T-helper 17 cell (primary cell): ENCODE measurements at regions not wholly inside any gene's neighbourhood (a gene's known extent, or its start where the extent isn't known, plus 50 kb on each side); places are given as distances from the start of the nearest gene placed in this dataset.
"Not testable (repeated sequence)": the region's sequence is repeated elsewhere in the genome, so short reads cannot be mapped to it uniquely, and the experiment has no call there.

Experiments used
- ATAC-seq: fragments of 150-1000 bp; cut with Tn5 transposase; 2 replicates; pipeline ENCODE4 v1.10.0; 2021; ENCODE audit warnings: mild to moderate bottlenecking, moderate library complexity
- DNase-seq, 3 donors: peaks; one replicate each; pipeline versions ENCODE4 v3.0.0 to v3.0.0-alpha.2; 2020 to 2021
- H3K9me3 ChIP-seq: one replicate; pipeline ENCODE4 v1.7.0; 2013; ENCODE audit warnings: low read length, mild to moderate bottlenecking; ENCODE audit not compliant: control insufficient read depth, poor library complexity, severe bottlenecking
- H3K27ac Mint-ChIP-seq: one replicate; pipeline ENCODE4 v1.8.0; 2022; ENCODE audit warnings: mild to moderate bottlenecking, moderate library complexity, mixed read lengths
- H3K27me3 Mint-ChIP-seq: one replicate; pipeline ENCODE4 v1.8.0; 2022; ENCODE audit warnings: mixed read lengths
- H3K36me3 Mint-ChIP-seq: one replicate; pipeline ENCODE4 v1.8.0; 2022; ENCODE audit warnings: low read depth, mixed read lengths
- H3K4me1 Mint-ChIP-seq: one replicate; pipeline ENCODE4 v1.8.0; 2022; ENCODE audit warnings: mild to moderate bottlenecking, mixed read lengths
- H3K4me3 Mint-ChIP-seq: one replicate; pipeline ENCODE4 v1.8.0; 2022; ENCODE audit warnings: mild to moderate bottlenecking, moderate library complexity, mixed read lengths

DNA sequence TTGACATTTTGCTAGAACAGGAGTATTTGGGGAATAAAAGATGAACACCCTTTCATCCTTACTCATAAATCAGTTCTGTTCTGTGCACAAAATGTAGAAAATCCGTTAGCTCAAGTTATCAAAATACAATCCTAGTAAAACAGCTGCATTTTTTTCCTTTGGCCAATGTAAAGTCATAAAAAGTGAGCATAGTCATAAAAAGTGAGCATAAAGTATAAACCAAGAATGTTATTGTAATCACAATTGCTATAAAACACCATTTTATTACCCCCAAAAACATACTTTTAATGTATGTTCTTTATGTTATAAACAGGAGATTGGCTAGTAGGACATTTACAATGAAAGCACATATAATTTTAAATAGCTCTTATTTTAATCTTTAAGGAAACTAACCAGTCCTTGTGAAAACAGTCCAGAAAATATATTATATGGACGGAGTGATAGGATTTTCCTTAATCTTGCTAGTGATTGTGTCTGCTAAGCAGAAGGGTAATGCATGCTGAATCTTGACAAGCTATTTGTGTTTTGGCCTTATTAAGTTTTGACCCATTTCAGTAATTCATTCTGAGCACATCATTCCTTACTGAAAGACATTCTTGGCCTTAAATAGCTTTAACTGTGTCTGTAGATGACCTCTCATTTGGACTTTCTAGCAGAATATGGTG, 891.8 kb downstream of the DSC3 start:
- Mint-ChIP-seq H3K27ac (no peak overlapping the region), H3K4me3 (no peak overlapping the region), H3K4me1 (no peaks in the 10 kb centered on the region), H3K36me3 (no peaks in the 10 kb centered on the region), H3K27me3 (no peaks in the 10 kb centered on the region)
- H3K9me3 ChIP-seq: no peaks in the 10 kb centered on the region
- ATAC-seq (no peak), DNase-seq (no peak)

GRCh38 chr18:30149585-30149984, 893.0 kb downstream of the DSC3 start:
- H3K27me3 Mint-ChIP-seq: no peaks in the 10 kb centered on the region
- no peak overlapping the region for H3K27ac Mint-ChIP-seq
- H3K4me1 Mint-ChIP-seq: no peaks in the 10 kb centered on the region
- no peak overlapping the region for H3K4me3 Mint-ChIP-seq
- H3K36me3 Mint-ChIP-seq: no peaks in the 10 kb centered on the region
- ATAC-seq (no peak), DNase-seq (no peak)
- no peaks in the 10 kb centered on the region for H3K9me3 ChIP-seq

DNA sequence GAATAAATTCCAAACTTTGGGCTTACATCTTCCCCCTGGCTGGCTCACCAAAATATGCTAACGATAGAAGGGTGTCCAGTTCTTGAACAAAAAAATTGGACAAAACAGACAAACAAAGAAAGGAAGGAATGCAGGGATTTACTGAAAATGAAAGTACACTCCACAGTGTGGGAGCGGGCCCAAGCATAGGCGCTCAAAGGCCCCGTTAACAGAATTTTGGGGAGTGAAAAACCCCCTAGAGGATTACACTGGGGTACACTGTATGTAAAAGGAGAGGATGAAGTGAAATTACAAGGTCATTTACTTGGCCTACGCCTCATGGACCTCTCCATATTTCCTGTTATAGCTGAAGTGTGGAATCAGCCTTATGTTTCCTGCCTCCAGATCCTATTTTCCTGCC, 899.7 kb downstream of the DSC3 start:
- no peak overlapping the region for H3K4me3 Mint-ChIP-seq
- no peaks in the 10 kb centered on the region for H3K9me3 ChIP-seq
- H3K4me1 Mint-ChIP-seq: no peaks in the 10 kb centered on the region
- no peak for ATAC-seq
- no peak overlapping the region for H3K27ac Mint-ChIP-seq
- no peaks in the 10 kb centered on the region for H3K27me3 Mint-ChIP-seq
- no peaks in the 10 kb centered on the region for H3K36me3 Mint-ChIP-seq
- DNase-seq: no peak

- ATAC-seq (no peak), DNase-seq (no peak)
- H3K36me3 Mint-ChIP-seq: no peaks in the 10 kb centered on the region
- H3K4me1 Mint-ChIP-seq: no peaks in the 10 kb centered on the region
- no peak overlapping the region for H3K27ac Mint-ChIP-seq
- H3K9me3 ChIP-seq: no peaks in the 10 kb centered on the region
- no peaks in the 10 kb centered on the region for H3K27me3 Mint-ChIP-seq
- H3K4me3 Mint-ChIP-seq: no peak overlapping the region
Observed at GRCh38 chr18:30142248-30142647, 900.3 kb downstream of the DSC3 start.

DNA sequence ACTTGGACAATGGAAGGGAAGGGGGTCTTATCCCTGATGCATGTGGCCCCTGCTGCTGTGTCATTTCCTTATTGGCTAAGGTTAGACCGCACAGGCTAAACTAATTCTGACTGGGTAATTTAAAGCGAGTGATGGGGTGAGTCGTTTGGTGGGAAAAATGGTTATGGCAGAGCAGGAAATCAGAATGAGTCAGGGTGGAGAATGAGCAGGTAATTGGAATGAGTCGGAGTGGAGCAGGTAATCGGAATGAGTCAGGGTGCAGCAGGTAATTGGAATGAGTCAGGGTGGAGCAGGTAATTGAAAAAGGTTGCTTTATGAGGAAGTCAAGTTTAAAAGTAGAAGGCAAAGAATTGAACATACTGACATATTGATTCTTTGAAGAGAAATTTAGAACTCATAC, 901.0 kb downstream of the DSC3 start:
- H3K27ac Mint-ChIP-seq, ATAC-seq, H3K27me3 Mint-ChIP-seq, H3K4me1 Mint-ChIP-seq, H3K36me3 Mint-ChIP-seq, H3K9me3 ChIP-seq, DNase-seq, H3K4me3 Mint-ChIP-seq: not testable (repeated sequence)

- Mint-ChIP-seq H3K36me3 (no peaks in the 10 kb centered on the region), H3K27me3 (no peaks in the 10 kb centered on the region), H3K4me3 (no peak overlapping the region), H3K27ac (no peak overlapping the region), H3K4me1 (no peaks in the 10 kb centered on the region)
- DNase-seq (no peak), ATAC-seq (no peak)
- H3K9me3 ChIP-seq: no peaks in the 10 kb centered on the region
Observed at GRCh38 chr18:30139631-30140287, 902.8 kb downstream of the DSC3 start.

DNA sequence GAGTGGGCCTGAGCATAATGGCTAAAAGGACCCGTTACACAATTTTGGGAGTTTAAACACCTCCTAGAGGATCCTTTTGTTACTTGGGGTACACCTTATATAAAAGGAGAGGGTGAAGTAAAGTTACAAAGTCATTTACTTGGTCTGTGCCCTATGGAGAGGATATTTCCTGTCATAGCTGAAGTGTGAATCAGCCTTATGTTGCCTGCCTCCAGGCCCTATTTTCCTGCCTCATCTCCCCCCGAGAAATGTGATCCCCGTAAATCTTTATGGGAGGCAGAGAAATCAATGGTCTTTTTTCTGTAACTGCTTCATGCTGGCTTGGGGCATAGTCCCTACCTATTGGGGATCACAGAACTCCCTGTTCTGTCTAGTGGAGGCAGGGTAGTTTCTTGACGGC, 906.6 kb downstream of the DSC3 start:
- Mint-ChIP-seq H3K4me3 (no peak overlapping the region), H3K27ac (no peak overlapping the region)
- no peak for ATAC-seq

DNA sequence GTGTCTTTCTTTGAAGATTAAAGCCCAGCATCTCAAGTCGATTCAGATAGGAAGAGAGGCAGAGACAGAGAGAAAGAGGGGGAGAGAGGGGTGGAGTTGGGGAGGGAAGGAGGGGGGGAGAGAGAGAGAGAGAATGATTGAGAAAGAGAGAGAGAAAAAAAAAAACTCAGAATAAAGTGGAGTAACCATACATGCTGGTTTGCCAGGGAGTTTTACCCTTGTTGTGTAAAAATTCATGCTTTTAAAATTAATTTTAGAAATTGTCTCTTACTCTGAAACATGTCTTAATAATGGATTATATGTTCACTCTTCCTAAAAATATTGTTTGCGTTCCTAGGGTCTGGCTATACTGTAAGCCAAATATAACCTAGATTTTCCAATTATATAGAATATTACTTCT, 908.5 kb downstream of the DSC3 start:
- H3K9me3 ChIP-seq: peaks cover 2% of the 10 kb centered on the region
- Mint-ChIP-seq H3K27me3 (no peaks in the 10 kb centered on the region), H3K36me3 (no peaks in the 10 kb centered on the region), H3K27ac (no peak overlapping the region), H3K4me1 (no peaks in the 10 kb centered on the region), H3K4me3 (no peak overlapping the region)
- DNase-seq (no peak), ATAC-seq (no peak)

More for the DNA sequence above, 906.6 kb downstream of the DSC3 start:
- no peak for DNase-seq
- no peaks in the 10 kb centered on the region for H3K27me3 Mint-ChIP-seq
- peaks cover 2% of the 10 kb centered on the region for H3K9me3 ChIP-seq
- no peaks in the 10 kb centered on the region for H3K4me1 Mint-ChIP-seq
- no peaks in the 10 kb centered on the region for H3K36me3 Mint-ChIP-seq

DNA sequence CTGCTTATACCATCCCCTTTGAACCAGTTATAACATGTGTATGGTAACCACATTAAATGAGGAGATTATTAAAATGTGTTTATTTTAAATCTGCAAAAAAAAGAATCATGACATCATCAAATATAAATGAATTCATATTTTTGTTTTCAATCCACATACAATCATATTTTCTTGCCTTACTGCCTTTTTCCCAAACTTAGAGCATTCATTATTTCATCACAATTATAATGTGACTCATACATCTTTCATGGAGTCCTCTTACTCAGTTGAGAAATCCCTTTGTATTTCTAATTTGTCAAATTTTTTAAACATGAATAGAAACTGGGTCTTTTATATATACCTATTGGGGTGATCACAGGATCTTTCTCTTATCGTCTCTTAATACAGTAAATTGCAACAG, 909.6 kb downstream of the DSC3 start:
- Mint-ChIP-seq H3K4me3 (no peak overlapping the region), H3K27me3 (no peaks in the 10 kb centered on the region), H3K27ac (no peak overlapping the region), H3K36me3 (no peaks in the 10 kb centered on the region), H3K4me1 (no peaks in the 10 kb centered on the region)
- ATAC-seq (no peak), DNase-seq (no peak)
- H3K9me3 ChIP-seq: peaks cover 2% of the 10 kb centered on the region

DNA sequence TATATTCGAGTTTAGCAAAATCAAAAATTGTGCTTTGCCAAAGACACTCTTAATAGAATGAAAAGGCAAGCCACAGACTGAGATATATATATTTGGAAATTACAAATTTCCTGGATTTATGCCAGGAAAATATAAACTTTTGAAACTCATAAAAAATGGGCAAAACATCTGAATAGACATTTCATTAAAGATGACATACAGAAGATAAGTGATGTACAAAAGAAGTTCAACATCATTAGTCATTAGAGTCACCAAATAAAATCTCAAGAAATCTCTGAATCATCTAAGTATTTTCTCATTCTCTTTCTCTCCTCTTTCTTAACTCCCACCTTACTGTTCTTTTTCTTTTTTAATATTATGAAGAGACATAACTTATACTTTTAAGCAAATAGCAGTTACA, 921.1 kb downstream of the DSC3 start:
- Mint-ChIP-seq H3K4me3 (no peak overlapping the region), H3K27ac (no peak overlapping the region), H3K36me3 (no peaks in the 10 kb centered on the region), H3K27me3 (no peaks in the 10 kb centered on the region), H3K4me1 (no peaks in the 10 kb centered on the region)
- DNase-seq: no peak
- no peaks in the 10 kb centered on the region for H3K9me3 ChIP-seq
- ATAC-seq: no peak

DNA sequence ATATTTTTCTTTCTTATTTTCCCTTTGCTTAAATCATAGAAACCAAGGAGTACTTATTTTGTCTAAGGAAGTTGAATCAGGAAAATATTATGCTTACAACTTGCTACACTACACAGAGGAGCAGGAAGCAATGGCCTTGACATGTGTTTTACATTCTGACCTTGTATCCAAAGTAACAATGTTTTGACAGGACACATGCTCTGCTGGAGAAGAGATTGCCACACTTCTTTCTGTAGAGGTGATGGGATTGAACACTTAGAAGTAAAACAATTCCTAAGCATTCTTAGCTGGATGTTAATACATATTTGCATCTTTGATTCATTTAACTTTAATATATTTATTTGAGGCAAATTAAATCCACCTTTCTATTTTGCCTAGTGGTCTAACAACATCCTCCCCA, 929.1 kb downstream of the DSC3 start:
- Mint-ChIP-seq H3K27ac (no peak overlapping the region), H3K27me3 (no peaks in the 10 kb centered on the region), H3K4me1 (no peaks in the 10 kb centered on the region), H3K4me3 (no peak overlapping the region), H3K36me3 (no peaks in the 10 kb centered on the region)
- ATAC-seq (no peak), DNase-seq (no peak)
- no peaks in the 10 kb centered on the region for H3K9me3 ChIP-seq

DNA sequence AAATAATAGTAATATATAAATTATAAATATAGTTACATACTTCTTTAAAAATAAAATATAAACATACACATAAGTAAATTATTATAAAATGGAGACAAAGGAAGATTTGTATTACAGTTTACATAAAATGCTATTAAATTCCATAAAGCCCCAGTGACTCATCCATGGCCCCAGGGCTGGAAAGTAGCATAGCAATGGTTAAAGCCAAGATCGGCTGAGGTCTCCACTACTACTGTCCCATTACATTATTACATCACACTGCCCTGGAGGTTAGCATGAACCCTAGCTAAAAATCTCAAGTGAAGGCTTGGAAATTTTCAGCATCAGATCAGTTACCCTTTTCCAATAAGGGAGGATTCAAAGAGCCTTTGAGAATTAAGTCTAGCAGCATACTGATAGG, 936.2 kb downstream of the DSC3 start:
- no peaks in the 10 kb centered on the region for H3K36me3 Mint-ChIP-seq
- no peaks in the 10 kb centered on the region for H3K27me3 Mint-ChIP-seq
- no peaks in the 10 kb centered on the region for H3K4me1 Mint-ChIP-seq

DNA sequence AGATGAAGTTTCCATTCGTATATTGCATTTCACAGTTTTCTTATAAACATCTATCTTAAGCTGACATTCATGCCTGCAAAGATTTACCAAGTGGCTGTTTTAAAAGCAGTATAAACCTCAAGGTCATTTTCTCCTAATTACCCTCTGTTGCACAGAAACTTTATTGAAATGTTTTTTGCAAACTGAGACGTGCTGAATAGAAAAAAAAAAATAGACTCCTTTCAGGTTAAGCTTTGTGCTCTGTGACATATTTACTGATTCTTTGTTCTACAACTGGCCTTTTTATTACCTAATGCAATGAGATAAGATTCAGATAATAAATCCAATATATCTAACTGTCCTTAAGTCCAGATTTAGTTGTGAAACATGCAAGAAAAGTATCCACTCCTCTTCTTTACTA, 938.7 kb downstream of the DSC3 start:
- Mint-ChIP-seq H3K36me3 (no peaks in the 10 kb centered on the region), H3K4me1 (no peaks in the 10 kb centered on the region), H3K27me3 (no peaks in the 10 kb centered on the region), H3K27ac (no peak overlapping the region), H3K4me3 (no peak overlapping the region)
- no peaks in the 10 kb centered on the region for H3K9me3 ChIP-seq
- no peak for ATAC-seq
- no peak for DNase-seq

More for the DNA sequence above, 936.2 kb downstream of the DSC3 start:
- H3K9me3 ChIP-seq: no peaks in the 10 kb centered on the region
- no peak overlapping the region for H3K27ac Mint-ChIP-seq
- DNase-seq (no peak), ATAC-seq (no peak)
- H3K4me3 Mint-ChIP-seq: no peak overlapping the region

DNA sequence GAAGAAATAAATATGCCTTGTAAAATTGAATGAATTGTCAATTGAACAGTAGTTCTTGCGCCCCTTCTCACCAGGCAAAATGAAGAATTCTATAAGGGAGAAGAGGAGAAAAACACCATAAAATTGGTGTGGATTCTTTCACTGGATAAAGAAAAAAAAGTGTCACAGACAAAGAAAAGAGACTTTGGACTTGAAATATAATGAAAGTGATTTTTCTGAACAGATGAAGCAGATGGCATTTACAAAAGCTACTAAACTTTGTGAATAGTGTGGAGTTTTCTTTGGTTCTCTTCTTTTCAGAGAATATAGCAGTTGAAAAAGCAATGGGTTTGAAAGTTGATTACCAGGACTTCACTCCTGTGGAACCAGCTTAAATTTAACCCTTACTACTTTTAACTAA, 945.7 kb downstream of the DSC3 start:
- H3K27ac Mint-ChIP-seq: no peak overlapping the region
- no peak overlapping the region for H3K4me3 Mint-ChIP-seq
- ATAC-seq: no peak
- no peak for DNase-seq
- no peaks in the 10 kb centered on the region for H3K36me3 Mint-ChIP-seq
- no peaks in the 10 kb centered on the region for H3K27me3 Mint-ChIP-seq
- H3K4me1 Mint-ChIP-seq: no peaks in the 10 kb centered on the region
- H3K9me3 ChIP-seq: no peaks in the 10 kb centered on the region
